GM18861 (cell line): ENCODE measurements at regions not wholly inside any gene's neighbourhood (a gene's known extent, or its start where the extent isn't known, plus 50 kb on each side); places are given as distances from the start of the nearest gene placed in this dataset.
"Not testable (repeated sequence)": the region's sequence is repeated elsewhere in the genome, so short reads cannot be mapped to it uniquely, and the experiment has no call there.

Source experiments
- ATAC-seq: cut with Tn5 transposase; IDR thresholded peaks from one replicate; pipeline ENCODE4 v1.9.1; 2021; ENCODE audit not compliant: unreplicated experiment

DNA sequence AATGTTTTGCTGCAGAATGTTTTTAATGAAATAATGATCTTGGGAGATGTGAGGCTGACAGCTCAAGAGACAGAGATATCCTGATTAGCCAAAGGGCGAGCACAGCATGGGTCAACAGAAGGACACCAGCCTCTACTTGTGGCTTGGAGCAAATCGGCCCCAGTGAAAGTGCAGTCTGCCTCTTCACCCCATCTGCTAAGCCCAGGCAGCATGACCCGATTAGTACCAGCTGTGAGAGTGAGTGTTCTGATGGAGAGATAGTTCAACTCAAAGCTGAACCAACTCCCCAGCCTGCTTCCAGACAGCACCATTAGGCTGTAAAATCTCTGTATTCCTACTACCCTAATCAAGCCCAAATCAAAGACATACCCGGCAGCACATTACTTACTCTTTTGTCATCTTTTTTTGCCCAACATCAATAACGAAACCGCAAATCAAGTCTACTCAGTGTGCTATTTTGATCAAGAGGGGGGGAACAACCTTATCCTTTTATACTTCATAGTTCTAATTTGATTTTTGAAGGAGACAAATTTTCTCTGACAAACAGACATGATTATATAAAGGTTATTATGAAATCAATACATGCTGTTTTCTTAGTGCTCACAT, 514.1 kb upstream of the NRSN1 start:
- no peak for ATAC-seq

DNA sequence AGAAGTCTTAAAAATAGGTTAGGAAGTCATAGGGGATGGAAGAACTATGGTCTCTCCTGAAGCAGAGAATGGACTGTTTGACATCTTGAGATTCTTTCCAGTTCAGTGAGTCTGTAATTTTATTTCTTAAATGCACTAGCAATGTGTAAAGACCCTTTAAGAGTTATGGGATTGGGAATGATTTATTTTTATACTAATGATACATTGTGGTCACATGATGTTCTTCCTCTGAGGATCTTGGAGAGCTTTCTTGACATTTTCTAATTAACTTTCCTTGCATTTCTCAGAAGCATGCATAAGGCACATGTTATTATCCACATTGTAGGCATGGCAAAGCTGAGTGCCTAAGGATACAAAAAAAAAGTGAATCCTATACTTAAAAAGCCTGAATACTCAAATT, 507.6 kb upstream of the NRSN1 start:
- ATAC-seq = no peak

DNA sequence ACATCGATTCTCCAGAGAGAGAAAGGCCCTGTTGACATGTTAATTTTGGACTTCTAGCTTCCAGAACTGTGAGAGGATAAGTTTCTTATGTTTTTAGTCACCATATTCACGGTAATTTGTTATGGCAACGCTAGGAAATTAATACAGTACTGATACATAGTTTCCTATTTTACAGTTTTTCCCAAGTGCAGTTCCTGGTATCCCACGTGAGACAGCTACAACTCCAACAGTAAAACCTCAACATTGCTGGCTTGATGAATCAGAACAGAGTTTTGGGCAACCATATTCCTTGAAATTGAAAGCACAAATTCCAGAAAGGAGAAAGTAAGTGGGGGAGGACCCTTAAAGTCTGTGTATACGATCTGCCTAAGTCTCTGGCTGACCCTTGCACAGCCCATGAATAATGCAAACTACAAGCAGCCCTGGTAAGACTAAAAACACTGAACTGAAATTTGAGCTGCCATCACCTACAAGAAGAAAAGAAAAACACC, 505.1 kb upstream of the NRSN1 start:
- ATAC-seq = no peak

DNA sequence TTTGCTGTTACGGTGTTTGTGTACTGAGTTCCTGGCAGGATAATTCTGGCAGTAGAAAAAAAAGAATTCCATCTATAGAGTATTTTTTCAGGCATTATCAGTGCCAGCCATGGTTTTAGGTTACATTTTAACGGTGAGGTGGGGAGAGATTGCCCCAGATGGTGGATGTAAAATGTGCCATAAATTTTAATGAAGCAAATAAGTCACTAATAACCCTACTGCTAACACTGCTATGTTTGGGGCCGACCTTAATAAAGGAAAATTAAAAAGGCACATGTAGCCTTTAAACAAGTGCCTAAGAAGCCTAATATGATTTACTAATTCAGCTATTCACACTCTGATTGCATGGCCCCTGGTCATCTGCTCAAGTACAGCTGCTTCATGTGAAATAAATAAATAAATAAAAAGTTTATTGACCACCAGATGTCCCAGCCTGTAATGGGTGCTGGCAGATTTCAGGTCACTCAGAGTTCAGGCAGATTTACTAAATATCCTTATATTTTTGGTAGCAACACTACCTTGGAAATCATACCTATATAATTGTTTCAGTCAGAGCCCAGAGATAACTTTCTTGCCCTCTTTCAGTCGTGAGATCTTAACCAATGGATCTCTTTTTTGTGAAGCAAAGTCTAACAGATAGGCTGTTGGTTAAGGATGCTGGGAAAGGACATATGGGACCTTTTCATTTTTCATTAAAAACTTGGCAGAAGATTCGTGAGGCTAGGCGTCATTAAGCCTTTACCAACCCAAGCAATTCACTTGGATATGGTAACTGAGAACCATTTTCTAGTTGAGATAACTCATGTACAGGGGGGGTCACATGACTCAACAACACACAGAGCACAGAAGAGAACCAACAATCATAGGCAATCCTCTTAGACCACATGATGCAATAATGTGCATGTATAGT, 495.0 kb upstream of the NRSN1 start:
- ATAC-seq = no peak

DNA sequence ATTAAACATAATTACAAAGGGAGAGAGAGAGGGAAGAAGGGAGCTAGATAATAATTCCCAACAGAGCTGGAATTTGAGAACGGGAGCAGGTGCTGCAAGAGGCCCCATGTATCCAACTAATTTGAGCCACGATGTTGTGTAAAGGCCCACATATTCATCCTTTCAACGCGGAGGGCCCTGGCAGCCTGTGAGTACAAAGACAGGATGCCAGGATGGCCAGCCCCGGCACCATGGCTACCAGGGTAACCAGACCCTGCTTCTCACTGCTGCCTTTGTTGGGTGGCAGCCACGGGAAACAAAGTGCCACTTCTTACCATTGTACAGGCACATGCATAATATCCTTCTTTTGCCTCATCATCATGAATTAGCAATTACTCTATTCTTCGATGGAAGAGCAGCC, 492.0 kb upstream of the NRSN1 start:
- no peak for ATAC-seq

DNA sequence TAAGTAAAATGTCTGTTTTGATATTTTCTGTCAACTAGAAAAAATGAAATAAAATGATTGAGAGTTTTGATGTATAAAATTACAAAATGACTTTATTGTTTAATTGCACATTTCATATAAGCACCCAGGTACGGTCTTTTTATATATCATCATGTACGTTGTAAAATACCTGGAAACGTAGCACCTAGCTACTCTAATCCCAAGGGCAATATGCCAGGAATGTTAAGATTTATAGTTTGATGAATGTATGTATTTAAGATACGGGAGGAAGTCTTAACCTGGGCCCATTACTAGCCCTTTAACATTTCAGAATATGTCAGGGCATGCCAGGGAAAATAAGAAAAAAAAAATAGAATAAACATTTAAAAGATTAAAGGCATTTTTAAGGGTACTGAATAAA, 490.9 kb upstream of the NRSN1 start:
- ATAC-seq = no peak

DNA sequence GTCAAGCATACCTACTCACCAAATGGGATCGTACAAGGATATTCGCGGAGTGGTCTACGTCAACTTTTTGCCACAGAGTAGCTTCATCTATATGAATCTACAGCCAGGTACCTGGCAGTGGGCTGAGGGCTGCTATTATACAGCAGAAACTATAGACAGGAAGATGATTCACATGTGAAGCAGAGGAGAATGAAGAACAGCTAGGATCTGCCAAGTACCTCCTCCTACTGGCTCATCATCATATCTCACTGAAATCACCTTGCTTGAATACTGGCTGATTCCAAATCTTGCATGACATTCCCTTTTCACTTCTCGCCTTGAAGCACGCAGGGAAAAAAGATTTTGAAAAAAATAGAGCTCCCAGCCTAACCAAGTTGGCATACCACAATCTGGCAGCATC, 488.7 kb upstream of the NRSN1 start:
- no peak for ATAC-seq

DNA sequence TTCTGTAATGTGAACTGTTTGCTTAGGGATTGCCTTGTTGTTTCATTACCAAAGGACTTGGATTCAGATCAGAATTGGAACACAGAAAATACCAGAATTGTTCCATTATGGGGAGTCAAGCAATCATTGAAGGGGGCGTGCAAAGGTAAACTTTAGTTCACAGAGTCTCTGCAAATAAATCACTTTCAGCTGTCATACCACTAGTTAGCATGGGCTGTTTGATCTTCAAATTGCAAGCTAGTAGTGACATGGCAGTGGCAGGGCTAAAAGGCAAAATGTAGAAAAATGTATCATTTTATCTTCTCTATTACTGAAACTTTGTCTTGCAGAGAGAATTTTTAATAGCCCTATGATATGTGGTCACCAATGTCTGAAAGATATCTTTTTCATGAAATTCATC, 483.2 kb upstream of the NRSN1 start:
- ATAC-seq = no peak

DNA sequence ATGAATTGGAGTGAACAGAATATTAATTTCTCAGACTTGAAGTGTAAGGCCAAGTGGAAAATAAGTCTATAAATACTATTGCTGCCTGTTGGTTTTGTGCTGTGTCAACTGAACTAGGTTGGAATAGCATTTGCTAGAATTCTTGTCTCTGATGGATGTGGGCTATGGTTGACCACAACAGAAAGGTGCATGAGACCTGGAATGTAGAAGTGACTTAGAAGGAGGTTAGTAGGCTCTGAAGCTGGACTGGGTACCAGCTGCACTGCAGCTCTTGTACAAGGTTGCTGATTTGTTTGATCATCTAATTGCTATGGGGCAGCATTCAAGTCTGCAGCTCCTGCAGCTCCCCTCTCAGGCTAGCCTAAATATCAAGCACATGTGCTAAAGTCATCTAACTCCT, 479.0 kb upstream of the NRSN1 start:
- no peak for ATAC-seq

DNA sequence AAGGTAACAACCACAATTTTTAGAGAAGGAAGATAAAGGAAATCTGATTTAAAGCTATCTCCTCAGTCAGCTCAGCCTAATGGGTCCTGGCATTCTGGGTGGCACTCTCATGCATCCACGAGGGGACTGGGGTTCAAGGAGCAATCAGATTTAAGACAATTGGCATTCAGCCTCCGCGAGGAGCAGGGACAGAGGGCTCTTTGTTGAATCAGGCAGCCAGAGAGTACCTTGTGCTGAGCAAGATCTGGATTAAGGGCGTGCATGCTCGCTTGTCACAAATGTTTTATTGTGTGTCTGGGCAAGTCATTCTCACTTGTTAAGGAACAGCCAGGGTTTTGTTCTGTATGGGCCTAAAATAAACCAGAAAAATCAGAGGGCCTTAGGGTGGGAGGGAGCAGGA, 475.3 kb upstream of the NRSN1 start:
- no peak for ATAC-seq

DNA sequence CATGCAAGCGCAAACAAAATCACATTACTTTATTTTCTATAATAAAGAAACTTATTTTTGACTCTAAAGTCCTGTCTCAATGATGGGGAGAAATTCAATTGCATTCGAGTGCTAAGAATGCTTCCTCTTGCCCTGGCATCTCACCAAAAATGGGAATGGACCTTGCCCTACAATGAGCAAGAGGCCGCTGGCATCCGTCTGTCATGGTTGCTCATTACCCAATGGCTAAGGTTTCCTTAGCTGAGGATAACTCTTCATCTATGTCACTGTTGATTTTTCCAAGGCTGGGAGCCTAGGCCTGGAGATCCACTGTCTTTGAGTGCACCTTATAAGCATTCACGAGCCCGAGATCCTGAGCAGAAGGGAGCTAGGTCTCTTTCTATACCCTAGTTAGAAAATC, 471.3 kb upstream of the NRSN1 start:
- no peak for ATAC-seq

DNA sequence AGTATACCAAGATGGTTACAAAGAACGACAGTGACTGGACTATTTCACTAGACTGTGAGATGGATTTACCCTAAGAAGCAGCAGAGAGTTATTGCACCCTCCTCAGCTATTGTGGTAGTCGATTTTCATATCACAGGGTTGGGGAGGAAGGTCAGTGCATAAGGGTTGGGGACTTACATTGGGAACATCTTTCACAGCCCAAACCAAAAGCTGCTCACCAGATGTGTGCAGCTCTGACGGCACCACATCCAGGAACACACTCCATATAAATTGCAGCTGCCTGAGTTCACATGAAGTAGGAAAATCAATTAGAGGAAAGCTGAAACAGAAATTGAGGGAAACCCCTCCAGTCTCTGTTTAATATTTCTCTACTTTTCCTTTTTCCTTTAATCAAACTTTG, 470.5 kb upstream of the NRSN1 start:
- no peak for ATAC-seq

DNA sequence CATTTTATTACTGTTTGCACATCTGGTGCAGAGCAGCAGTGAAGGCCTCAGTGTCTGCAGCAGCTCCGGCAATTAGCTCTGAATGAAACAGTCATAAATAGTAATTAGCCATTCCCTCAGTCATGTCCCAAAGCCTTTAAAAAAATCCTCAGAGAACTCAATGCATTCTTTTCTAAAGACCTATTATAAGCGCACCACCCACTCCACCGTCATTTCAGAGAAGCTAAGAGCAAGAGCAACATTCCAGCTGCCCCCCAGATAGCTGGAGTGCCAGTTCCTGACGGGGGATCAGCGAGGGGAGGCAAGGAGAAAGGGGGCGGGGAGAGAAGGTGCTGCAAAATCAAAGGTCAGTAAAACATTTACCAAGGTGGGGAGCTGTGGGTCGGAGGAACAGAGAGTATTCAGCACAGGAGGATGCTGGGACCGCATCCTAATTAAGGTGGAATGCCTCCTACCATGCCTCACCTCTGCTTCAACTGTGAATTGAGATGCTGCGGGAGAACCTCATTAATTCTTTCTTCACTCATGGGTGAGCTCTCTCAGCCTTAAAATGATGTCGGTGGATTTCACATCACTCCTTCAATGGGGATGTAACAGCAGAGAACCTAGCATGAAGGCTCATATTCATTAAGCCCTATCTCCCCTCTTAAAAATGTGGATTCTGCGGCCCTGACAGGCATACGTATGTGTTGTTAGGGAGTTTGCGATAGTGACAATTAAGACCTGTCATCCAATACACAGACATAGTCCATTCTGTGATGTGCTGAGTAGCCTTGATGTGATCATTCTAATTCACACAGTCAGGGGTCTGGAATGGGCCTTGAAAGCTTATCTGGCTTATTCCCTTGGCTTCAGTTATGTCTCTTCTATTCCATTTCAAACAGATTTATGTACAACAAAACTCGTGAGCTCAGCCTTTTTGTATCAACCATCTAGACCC, 469.5 kb upstream of the NRSN1 start:
- no peak for ATAC-seq

DNA sequence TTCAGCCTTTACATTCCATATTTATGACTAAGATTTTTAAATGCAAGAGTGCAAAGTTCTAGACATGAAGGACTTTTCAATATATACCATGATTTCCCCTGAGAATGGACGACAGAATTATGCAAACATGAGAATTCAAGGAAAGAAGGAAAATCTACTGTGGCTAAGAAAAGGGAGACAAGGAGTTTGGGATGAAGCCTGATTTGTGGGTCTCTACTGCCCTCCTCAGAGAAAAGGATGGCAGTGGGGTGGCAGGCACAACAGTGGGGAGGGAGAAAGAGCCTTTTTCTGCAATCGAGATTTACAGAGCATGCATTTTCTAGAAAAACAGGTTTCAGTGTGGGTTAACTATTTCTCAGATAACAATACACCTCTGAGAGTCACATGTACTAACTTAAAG, 466.9 kb upstream of the NRSN1 start:
- no peak for ATAC-seq

DNA sequence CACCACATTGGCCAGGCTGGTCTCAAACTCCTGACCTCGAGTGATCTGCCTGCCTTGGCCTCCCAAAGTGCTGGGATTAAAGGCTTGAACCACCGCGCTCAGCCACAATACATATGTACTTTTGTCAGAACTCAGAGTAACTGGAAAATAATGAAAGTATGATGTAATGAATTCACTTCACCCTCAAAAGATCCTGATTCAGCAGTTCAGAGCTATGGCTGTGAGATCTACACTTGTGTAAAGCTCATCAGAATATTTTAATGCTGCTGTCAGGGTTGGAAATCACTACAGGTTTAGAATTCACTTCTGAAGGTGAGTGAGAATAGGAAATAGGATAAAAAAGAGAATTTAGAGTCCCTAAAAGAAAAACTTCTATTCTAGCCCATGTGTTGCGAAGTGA, 464.5 kb upstream of the NRSN1 start:
- no peak for ATAC-seq

DNA sequence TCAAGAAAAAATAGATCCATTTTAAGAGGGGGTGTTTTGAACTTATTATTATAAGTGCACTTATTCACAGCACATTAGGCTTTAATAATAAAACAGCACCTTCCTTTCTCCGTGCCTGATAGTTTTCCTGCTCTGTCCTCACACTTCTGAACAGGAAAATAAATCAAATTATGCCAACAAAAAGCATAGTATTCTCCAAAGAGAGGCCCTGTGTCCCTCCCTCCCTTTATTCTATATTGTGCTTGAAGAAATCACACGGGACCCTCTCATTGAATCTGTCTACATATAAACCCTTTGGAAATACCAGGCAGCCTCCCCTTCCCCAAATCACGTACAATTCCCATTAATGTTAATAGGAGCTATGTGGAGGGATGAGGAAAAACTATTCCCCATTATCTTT, 462.9 kb upstream of the NRSN1 start:
- no peak for ATAC-seq

DNA sequence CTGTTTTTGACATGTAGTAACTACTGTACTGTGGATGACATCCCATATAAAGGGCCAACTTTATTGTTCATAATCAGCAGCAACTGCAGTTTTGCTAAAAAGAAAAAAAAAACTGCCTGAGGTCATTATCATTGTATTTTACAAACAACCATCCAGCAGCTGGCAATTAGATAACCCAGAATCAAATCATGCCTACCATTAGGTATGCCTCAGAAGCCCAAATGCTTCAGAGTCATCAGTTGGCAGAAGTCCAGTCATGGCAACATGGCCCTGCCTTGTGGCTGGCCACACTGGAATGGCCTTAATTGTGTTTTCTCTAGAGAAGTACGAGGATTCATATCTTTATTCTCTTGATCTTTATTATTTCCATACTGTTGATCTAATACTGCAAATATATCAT, 462.4 kb upstream of the NRSN1 start:
- no peak for ATAC-seq

DNA sequence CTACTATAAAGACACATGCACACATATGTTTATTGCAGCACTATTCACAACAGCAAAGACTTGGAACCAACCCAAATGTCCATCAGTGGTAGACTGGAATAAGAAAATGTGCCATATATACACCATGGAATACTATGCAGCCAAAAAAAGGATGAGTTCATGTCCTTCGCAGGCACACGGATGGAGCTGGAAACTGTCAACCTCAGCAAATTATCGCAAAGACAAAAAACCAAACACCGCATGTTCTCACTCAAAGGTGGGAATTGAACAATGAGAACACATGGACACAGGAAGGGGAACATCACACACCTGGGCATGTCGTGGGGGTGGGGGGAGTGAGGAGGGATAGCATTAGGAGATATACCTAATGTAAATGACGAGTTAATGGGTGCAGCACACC, 460.1 kb upstream of the NRSN1 start:
- not testable (repeated sequence) for ATAC-seq

DNA sequence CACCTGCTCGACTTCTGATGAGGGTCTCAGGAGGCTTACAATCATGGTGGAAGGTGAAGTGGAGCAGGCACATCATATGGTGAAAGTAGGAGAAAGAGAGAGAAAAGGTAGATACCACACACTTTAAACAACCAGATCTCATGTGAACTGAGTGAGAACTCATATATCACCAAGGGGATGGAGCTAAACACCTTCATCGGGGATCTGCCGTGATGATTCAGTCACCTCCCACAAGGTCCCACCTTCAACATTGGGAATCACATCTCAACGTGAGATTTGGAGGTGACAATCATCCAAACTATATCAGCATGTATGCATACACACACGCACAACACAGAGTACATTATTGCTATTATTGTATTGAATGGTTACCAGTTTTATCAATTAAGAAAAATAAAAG, 453.3 kb upstream of the NRSN1 start:
- no peak for ATAC-seq

DNA sequence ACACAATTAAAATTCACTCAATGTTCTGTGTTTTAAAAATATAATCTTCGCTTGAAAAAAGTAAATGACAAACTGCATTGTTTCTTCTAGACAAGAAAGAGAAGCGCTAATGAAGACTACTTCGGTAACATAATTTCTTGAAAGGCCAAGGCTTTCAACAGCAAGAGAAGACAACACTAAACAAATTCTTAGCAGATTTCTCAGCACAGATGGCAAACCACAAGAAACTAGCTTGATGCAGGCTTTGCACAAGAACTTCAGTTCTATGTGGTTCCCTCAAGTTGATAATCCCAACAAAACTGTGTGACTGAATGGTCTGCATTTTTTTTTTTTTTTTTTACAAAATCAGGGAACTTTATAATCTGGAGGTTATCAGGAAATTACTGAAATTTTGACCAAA, 447.4 kb upstream of the NRSN1 start:
- ATAC-seq = no peak

DNA sequence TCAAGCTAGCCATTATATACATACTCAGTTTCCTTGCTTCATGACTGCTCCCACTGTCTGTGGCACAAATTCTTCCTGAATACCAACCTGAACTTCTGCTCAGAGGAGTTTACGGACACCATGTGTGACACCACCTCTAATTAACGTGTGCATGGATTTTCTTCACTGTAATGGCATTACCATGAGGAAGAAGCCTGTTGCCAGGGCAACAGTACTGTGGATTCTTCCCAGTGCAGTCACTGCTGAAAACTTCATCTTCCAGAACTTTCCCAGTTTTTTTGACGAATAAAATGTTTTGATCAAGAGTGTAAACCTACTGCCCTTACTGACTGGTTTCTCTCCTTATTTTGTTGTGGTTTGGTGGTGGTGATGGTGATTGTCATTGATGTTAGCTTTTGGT, 444.3 kb upstream of the NRSN1 start:
- no peak for ATAC-seq

DNA sequence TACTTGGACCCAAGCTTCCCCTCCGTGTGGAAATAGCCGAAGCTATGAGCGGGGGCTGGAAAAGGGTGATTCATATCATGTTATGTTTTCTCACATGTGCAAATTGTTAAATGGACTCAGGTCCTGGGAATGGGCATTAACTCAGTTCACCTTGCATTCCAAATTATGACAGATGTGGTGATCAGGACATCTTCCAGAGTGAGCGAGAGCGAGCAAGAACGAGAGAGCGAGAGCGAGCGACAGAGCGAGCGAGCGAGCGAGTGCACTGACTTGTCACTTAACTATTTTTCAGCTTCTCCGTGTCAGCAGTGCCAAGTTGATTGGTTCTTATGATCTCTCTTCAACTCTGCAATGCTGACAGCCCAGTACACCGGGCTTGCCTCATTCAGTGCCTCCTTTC, 437.4 kb upstream of the NRSN1 start:
- ATAC-seq = no peak
